GM21528 (cell line): ENCODE measurements at regions not wholly inside any gene's neighbourhood (a gene's known extent, or its start where the extent isn't known, plus 50 kb on each side); places are given as distances from the start of the nearest gene placed in this dataset.
"Not testable (repeated sequence)": the region's sequence is repeated elsewhere in the genome, so short reads cannot be mapped to it uniquely, and the experiment has no call there.

ENCODE experiments used
- ATAC-seq: cut with Tn5 transposase; IDR thresholded peaks from one replicate; pipeline ENCODE4 v1.9.1; 2021; ENCODE audit warnings: mild to moderate bottlenecking, moderate library complexity; ENCODE audit not compliant: unreplicated experiment, low FRiP score

DNA sequence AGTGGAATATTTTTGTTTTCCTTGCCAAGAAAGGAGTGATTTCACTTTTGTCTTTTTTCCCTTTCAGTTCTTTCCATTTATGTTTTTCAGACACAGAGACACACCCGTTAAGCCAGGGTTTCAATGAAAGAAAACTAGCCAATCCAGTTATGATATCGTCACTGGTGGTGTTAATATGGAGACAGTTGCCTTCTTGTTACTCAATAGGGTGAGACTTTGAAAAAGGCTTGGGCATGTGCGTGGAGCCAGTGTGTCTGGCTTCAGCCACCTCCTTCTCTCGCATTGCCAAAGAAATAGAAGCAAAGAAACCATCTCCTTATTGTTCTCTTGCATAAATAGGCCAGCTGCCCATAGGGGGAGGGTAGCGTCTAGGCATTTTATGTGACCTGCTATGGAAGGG lies 84.1 kb upstream of the DLX6 start:
- ATAC-seq: no peak

DNA sequence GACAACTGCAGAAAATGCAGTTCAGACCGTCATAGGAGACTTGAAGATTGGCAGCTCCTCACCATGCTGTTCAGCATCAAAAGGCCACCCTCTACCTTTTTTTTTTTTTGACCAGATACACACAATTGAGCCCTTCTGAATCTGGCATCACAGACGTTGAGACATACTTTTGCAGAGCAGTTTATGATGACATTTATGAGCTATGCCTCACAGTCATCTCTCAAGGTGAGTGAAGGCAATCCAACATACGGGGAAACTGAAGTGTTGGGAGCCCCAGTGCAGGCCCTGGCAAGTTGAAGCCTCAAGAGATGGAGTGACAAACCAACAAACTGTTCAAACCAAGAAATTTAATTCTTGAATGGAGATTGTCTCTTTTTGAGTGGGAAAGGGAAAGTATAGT lies 83.6 kb upstream of the DLX6 start:
- no peak for ATAC-seq

DNA sequence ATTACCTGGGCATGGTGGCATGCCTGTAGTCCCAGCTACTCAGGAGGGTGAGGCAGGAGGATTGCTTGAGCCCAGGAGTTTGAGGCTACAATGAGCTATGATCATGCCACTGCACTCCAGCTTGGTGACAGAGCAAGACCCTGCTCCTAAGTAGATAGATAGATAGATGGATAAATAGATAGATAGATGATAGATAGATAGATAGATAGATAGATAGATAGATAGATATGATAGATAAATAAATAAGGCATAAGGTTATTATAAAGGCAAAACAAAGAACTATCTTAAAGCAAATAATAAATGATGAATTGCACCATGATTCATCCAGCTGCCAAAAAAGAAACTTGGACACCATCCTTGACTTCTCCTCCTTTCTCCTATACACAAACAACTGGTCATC lies 82.0 kb upstream of the DLX6 start:
- not testable (repeated sequence) for ATAC-seq

- no peak for ATAC-seq
These were observed 78.2 kb upstream of the DLX6 start for GRCh38 chr7:96927131-96927530.

DNA sequence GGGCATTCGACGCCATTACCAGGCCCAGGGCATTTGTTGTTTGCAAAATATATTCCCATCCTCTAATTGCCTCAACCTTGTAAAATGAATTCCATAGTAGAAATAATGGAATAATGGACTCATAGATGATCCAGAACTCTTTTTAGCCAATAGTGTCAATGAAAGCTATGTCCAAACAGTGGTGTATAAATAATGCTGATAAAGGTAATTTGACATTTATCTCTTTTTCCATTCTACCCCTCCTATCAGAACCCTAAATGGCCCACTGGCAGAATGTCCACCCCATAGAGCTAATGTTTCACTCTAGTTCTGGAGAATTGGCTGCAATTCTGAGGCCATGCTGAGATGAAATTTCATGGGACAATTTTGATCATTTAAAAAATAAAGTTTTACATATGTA lies 76.4 kb upstream of the DLX6 start:
- ATAC-seq: no peak

DNA sequence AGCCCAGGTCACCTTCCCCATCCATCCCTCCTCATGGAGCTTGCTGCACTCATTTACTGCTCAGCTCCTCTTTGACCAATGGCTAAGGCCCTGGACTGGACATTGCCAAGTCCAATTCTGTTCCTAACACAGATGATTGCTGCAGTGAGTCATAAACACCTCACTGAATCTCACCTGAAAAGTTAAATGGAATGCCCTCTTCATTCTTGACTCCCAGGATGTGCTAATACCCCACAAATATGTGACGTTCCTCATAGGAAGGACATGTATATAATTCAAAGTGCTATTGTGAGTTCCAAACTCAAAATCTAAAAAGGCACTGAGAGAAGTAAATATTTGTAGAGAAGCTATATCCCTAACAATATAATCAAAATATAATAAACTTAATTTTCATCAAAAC lies 73.5 kb upstream of the DLX6 start:
- no peak for ATAC-seq

DNA sequence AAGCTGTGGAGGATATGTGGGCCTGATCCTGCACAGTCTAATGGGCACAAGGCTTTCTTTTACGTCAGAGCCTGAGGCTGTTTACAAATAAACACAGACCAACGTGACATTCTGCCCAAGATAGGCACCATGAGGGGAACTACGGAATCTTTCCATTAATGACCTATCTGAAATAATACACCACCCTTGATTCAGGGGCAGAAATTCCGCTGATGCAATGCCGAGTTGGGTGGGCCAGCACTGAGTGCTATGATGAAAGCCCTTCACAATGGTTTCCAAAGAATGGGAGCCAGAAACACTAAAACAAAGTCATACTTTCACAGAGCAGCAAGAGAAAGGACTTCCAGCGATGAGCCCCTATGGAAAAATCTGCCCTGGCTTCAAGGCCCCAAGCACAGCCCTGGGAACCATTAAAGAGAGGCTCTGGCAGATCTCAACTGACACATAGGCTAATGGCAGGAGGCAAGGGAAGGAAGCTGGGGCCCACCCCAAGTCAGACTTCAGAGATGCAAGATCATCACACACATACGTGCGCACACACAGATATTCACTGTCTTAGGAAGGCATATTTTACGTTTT lies 72.2 kb upstream of the DLX6 start:
- no peak for ATAC-seq

GRCh38 chr7:96936621-96937020 lies 68.7 kb upstream of the DLX6 start:
- ATAC-seq: no peak

DNA sequence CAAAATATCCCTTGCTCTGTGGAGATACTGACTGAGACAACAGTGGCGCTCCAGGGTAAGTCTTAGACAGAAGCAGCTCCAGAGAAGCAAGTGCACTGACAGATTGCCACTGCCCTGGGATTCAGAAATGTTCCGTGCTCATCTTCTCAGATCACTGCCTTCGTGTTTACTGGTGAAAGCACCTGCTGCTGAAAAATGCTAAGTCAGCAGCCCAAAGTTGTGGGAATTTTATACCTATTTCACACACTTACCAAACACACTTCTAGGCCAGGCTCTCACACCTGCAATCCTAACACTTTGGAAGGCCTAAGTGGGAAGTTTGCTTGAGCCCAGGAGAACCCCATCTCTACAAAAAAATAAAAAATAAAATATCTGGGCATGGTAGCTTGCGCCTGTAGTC lies 63.2 kb upstream of the DLX6 start:
- ATAC-seq: no peak

DNA sequence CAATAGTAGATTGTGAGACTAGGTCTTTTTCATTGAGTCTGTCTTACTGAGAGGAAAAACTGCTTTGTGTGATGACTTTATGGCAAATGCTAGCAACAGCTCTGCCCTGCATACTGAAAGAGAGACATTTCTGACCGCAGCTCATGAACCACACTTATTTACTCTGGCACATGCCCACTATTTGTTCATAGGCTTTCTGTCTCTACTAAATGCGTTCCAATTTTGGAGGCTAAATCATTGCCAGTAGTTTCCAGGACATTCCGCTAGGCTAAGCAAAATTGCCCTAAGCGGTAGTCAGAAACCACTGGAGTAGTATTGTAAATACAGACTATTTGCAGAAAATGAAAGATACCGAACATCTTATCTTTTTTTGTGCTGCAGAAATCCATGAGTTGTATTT lies 55.6 kb upstream of the DLX6 start:
- ATAC-seq: no peak

GRCh38 chr7:96952974-96953391 lies 52.4 kb upstream of the DLX6 start:
- no peak for ATAC-seq

GRCh38 chr7:96953676-96954513 lies 51.5 kb upstream of the DLX6 start:
- ATAC-seq: no peak
